Nephron progenitor cell (in vitro differentiated cells): ENCODE measurements at regions not wholly inside any gene's neighbourhood (a gene's known extent, or its start where the extent isn't known, plus 50 kb on each side); places are given as distances from the start of the nearest gene placed in this dataset.
"Not testable (repeated sequence)": the region's sequence is repeated elsewhere in the genome, so short reads cannot be mapped to it uniquely, and the experiment has no call there.

Experiments
- DNase-seq: peaks from one replicate; pipeline ENCODE4 v3.0.0; 2021
- H3K27ac Mint-ChIP-seq: 2 replicates; pipeline ENCODE4 v1.8.0; 2021; ENCODE audit warnings: mild to moderate bottlenecking, moderate library complexity, mixed read lengths
- H3K27me3 Mint-ChIP-seq: 2 replicates; pipeline ENCODE4 v1.8.0; 2021; ENCODE audit warnings: mild to moderate bottlenecking, low read depth, mixed read lengths; ENCODE audit not compliant: poor library complexity
- H3K36me3 Mint-ChIP-seq: 2 replicates; pipeline ENCODE4 v1.8.0; 2021; ENCODE audit warnings: low read depth, mixed read lengths
- H3K4me1 Mint-ChIP-seq: 2 replicates; pipeline ENCODE4 v1.8.0; 2021; ENCODE audit warnings: mixed read lengths
- H3K4me3 Mint-ChIP-seq: 2 replicates; pipeline ENCODE4 v1.8.0; 2021; ENCODE audit warnings: mild to moderate bottlenecking, moderate library complexity, mixed read lengths
- H3K9me3 Mint-ChIP-seq: 2 replicates; pipeline ENCODE4 v1.8.0; 2021; ENCODE audit warnings: mild to moderate bottlenecking, moderate library complexity, mixed read lengths
- TF ChIP-seq, protein P1 (sequence below): fragments of 200-600 bp; sonication (generic); IDR thresholded peaks from 2 replicates; pipeline ENCODE4 v1.5.0; 2021; ENCODE audit warnings: antibody characterized with exemption

DNA sequence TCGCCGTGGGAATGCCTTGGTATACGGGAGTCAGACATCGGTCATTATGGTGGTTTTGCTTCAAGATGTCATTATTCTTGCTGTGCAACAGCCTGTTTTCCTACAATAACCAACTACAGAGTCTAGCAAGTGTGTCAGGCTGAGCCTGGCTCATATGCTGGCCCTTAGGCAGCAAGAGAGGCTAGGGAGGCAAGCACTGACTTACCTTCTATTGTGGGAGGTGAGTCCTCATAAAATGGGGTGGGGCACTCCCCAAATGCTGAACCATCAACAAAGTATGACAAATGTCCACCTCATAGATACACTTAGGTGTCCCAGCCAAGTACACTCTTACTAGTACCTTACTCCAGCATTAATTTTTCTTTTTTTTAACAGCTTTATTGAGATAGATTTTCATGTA is 77.0 kb upstream of the ATL2 start:
- TF ChIP-seq, protein P1, sequence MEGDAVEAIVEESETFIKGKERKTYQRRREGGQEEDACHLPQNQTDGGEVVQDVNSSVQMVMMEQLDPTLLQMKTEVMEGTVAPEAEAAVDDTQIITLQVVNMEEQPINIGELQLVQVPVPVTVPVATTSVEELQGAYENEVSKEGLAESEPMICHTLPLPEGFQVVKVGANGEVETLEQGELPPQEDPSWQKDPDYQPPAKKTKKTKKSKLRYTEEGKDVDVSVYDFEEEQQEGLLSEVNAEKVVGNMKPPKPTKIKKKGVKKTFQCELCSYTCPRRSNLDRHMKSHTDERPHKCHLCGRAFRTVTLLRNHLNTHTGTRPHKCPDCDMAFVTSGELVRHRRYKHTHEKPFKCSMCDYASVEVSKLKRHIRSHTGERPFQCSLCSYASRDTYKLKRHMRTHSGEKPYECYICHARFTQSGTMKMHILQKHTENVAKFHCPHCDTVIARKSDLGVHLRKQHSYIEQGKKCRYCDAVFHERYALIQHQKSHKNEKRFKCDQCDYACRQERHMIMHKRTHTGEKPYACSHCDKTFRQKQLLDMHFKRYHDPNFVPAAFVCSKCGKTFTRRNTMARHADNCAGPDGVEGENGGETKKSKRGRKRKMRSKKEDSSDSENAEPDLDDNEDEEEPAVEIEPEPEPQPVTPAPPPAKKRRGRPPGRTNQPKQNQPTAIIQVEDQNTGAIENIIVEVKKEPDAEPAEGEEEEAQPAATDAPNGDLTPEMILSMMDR = no peak
- no peaks in the 10 kb centered on the region for H3K4me1 Mint-ChIP-seq

DNA sequence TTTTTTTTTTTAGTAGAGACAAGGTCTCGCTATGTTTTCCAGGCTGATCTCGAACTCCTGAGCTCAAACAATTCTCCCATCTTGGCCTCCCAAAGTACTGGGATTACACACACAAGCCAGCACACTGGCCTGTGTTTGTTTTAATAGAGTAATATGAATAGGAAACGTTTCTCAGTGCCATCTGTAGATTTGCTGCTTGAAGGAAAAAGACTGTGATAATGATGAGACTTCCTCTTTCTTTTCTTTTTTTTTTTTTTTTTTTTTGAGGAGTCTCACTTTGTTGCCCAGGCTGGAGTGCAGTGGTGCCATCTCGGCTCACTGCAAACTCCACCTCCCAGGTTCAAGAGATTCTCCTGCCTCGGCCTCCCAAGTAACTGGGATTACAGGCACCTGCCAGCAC is 74.7 kb upstream of the ATL2 start:
- H3K27me3 Mint-ChIP-seq = peaks cover 36% of the 10 kb centered on the region

More for the DNA sequence above, 77.0 kb upstream of the ATL2 start:
- DNase-seq = no peak
- H3K27me3 Mint-ChIP-seq = peaks cover 17% of the 10 kb centered on the region
- no peak overlapping the region for H3K4me3 Mint-ChIP-seq
- H3K36me3 Mint-ChIP-seq = no peaks in the 10 kb centered on the region
- H3K27ac Mint-ChIP-seq = no peak overlapping the region
- H3K9me3 Mint-ChIP-seq = no peaks in the 10 kb centered on the region

DNA sequence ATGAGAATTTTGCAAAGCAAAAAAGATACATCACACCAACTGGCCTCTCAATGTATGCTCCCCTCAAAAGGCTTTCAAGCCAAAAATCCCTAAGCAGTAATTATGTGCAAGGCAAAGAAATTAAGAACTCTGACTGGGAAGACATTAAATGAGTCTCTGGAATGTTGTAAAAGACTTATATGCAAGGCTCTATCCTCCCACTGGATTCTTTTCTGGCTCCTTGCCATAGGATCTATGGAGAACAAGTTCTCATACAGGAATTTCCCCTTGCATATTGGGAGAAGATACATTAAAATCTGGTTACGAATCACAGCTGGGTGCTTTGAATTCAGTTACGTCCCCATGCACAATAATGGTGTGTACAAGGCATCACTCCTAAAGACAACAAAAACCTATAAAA is 73.4 kb upstream of the ATL2 start:
- Mint-ChIP-seq H3K4me1 (peaks cover 5% of the 10 kb centered on the region), H3K4me3 (no peak overlapping the region), H3K27ac (no peak overlapping the region), H3K9me3 (no peaks in the 10 kb centered on the region), H3K27me3 (peaks cover 42% of the 10 kb centered on the region), H3K36me3 (no peaks in the 10 kb centered on the region)
- no peak for DNase-seq
- TF ChIP-seq, protein P1 = no peak

More for the DNA sequence above, 74.7 kb upstream of the ATL2 start:
- H3K36me3 Mint-ChIP-seq, DNase-seq, H3K4me1 Mint-ChIP-seq, H3K9me3 Mint-ChIP-seq, H3K4me3 Mint-ChIP-seq, H3K27ac Mint-ChIP-seq: not testable (repeated sequence)

DNA sequence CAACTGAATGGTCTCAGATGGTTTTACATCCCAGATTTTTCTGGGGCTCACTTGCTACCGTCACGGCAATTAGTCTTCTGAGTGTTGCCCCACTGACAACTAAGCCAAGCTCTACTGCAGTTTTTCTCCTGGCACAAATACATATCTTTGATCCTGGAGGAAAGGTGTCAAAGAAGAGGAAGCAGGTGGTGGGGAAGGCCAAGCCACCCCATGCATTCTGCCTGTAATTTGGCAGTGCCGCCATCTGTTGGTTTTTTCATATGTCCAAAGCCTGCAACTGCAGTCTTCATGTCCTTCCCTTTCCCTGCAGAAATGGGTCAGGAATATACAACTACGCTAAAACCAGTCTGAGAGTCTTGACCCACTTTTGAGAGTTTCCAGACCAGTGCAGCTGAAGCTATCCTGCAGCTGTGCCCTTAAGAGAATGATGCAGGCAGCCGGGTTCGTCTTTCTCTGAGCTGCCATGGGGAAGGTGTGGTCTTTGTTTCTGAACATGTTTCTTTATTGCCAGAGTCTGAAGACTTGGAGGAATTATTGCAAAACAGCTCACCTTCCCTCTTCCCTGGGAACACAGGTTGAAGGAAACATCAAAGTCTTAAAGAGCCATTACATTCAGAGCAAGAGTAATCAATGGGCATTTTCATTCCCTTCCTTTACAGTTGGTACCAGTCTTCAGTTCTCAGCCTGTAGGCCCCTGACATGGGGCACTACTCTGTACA is 71.8 kb upstream of the ATL2 start:
- Mint-ChIP-seq H3K27ac (no peak overlapping the region), H3K9me3 (no peaks in the 10 kb centered on the region), H3K36me3 (no peaks in the 10 kb centered on the region), H3K4me3 (no peak overlapping the region), H3K4me1 (peaks cover 5% of the 10 kb centered on the region), H3K27me3 (peaks cover 55% of the 10 kb centered on the region)
- DNase-seq = no peak
- TF ChIP-seq, protein P1 = no peak

DNA sequence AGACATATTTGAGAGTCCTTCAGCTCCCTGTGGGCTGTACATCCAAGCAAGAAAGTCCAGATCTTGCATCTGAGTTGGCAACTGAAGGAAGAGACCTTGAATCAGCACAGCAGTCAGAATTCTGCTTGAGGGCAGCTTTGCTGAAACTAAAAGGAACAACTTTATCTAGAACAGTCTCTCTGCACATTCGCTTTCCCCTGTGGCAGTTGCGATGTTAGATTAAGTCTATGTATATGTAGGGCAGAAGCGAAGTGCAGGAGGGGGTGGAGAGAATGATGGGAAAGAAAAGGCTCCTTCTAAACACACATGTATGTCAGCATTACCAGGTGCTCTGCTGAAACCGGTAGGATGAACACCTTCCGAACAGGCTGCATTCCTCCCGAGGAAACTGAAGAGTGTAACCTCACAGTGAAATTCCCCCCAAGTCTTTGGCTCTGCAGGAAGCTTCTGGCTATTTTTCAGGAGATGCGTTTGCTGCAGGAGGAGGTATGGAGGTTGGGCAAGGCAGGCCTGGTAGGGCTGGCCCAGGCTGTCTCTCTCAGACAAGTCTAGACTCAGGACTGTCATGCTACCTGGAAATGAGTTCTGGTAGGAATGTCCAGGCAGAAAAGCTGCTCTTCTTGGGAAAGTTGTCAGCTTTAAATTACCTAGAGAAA is 70.0 kb upstream of the ATL2 start:
- no peak overlapping the region for H3K27ac Mint-ChIP-seq
- peaks cover 17% of the 10 kb centered on the region for H3K4me1 Mint-ChIP-seq
- H3K4me3 Mint-ChIP-seq = no peak overlapping the region
- peaks cover 74% of the 10 kb centered on the region for H3K27me3 Mint-ChIP-seq
- no peak for DNase-seq
- no peaks in the 10 kb centered on the region for H3K9me3 Mint-ChIP-seq
- TF ChIP-seq, protein P1 = no peak
- no peaks in the 10 kb centered on the region for H3K36me3 Mint-ChIP-seq

DNA sequence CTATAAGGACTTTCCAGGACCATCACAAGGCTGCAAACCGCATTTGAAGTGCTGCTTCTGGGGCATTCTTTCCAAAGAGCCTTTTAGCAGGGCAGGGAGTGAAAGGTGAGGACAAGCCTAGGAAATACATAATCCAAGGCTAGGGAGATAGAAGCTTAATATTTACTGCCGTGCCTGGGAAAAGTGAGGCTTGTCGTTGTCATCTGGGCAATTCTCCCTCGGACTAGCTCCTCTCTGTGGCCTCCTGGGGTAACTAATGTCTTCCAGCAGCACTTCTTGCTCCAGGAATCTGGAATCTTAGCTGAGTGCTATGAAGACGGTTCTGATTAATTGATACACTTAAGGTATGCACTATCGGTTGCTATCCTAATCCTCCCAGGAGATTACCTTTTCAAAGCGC is 69.3 kb upstream of the ATL2 start:
- H3K4me3 Mint-ChIP-seq = no peak overlapping the region
- H3K27ac Mint-ChIP-seq = no peak overlapping the region

More for the DNA sequence above, 69.3 kb upstream of the ATL2 start:
- Mint-ChIP-seq H3K36me3 (no peaks in the 10 kb centered on the region), H3K27me3 (peaks cover 78% of the 10 kb centered on the region), H3K9me3 (no peaks in the 10 kb centered on the region), H3K4me1 (peaks cover 18% of the 10 kb centered on the region)
- TF ChIP-seq, protein P1 = no peak
- no peak for DNase-seq
